Gastrocnemius medialis (tissue), 4 donors: ENCODE measurements at regions not wholly inside any gene's neighbourhood (a gene's known extent, or its start where the extent isn't known, plus 50 kb on each side); places are given as distances from the start of the nearest gene placed in this dataset.

Experiments used
- ATAC-seq, 2 donors: fragments of 150-250 bp; one replicate each; pipeline ENCODE4 v1.9.1; 2016
- DNase-seq, 2 donors: peaks; one replicate each; pipeline ENCODE4 v3.0.0-alpha.2; 2019
- H3K27ac ChIP-seq, 4 donors: fragments of 200-600 bp; sonication (generic); 1 replicate in 1 of 4; 2 replicates in 3 of 4; pipeline ENCODE4 v1.5.1; 2016 to 2018; ENCODE audit warnings: mild to moderate bottlenecking in 2 of 4, moderate library complexity in 1 of 4
- H3K27me3 ChIP-seq, 3 donors: fragments of 200-600 bp; sonication (generic) in 2 of 3; 1 replicate in 1 of 3; 2 replicates in 2 of 3; pipeline versions ENCODE4 v1.5.1 to v1.6.0; 2016 to 2019; ENCODE audit warnings: mild to moderate bottlenecking in 1 of 3, moderate library complexity in 1 of 3
- H3K36me3 ChIP-seq, 2 donors: fragments of 200-600 bp; sonication (generic) in 1 of 2; one replicate each; pipeline ENCODE4 v1.5.1; 2017 to 2018
- H3K4me1 ChIP-seq, 2 donors: fragments of 200-600 bp; sonication (generic) in 1 of 2; one replicate each; pipeline ENCODE4 v1.5.1; 2016 to 2017; ENCODE audit warnings: mild to moderate bottlenecking in 2 of 2
- H3K4me3 ChIP-seq, 4 donors: fragments of 200-600 bp; sonication (generic) in 3 of 4; 1 replicate in 1 of 4; 2 replicates in 3 of 4; pipeline ENCODE4 v1.5.1; 2016 to 2019; ENCODE audit warnings: mild to moderate bottlenecking in 2 of 4
- H3K9me3 ChIP-seq, 3 donors: fragments of 200-600 bp; sonication (generic) in 2 of 3; 1 replicate in 1 of 3; 2 replicates in 2 of 3; pipeline ENCODE4 v1.5.1; 2016 to 2019
- POLR2A ChIP-seq, 2 donors: fragments of 450-650 bp; IDR thresholded peaks; one replicate each; pipeline ENCODE4 v1.6.1; 2017; ENCODE audit warnings: antibody characterized with exemption in 2 of 2, mild to moderate bottlenecking in 2 of 2, moderate library complexity in 2 of 2
- in situ Hi-C, 4 donors: fragments of 200-750 bp; cut with MboI; loops; one replicate each; pipeline versions ENCODE4 v1.15.0 to v1.8.0; 2017; ENCODE audit warnings: low sequenced_read_pairs in 4 of 4
- intact Hi-C: fragments of 100-400 bp; cut with DNase I; formaldehyde crosslinking; loops from one replicate; pipeline ENCODE4 v1.15.1; 2023; ENCODE audit warnings: low total_unique reads
- TF ChIP-seq, protein P1 (sequence below), 5 experiments: fragments of 450-650 bp in 3 of 5; fragments of 200-600 bp in 2 of 5; sonication (generic) in 2 of 5; IDR thresholded peaks in 4 of 5; conservative IDR thresholded peaks in 1 of 5; 1 replicate in 4 of 5; 2 replicates in 1 of 5; pipeline ENCODE4 v1.5.1; 2016 to 2019; ENCODE audit warnings: antibody characterized with exemption in 5 of 5, mild to moderate bottlenecking in 3 of 5, moderate library complexity in 3 of 5

DNA sequence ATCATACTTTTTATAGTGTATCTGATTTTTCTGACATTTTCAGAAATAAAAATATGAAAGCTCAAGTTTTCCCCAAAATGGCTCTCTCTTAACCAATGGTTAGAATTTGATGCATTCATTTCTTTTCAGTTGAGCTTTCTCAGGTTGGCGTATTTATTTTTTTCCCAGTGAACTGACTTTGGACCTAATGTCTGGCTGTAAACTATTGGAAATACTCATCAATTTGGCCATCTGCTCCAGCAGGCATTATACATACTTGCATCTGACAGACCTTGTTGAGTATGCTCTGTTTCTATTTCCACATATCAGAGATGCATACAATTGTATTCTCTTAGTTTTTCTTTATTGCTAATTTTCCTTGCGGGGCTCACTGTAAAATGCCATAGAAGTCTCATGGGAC, 1374.8 kb upstream of the MAP3K7 start:
- H3K27ac ChIP-seq, result no peak overlapping the region
- TF ChIP-seq, protein P1, sequence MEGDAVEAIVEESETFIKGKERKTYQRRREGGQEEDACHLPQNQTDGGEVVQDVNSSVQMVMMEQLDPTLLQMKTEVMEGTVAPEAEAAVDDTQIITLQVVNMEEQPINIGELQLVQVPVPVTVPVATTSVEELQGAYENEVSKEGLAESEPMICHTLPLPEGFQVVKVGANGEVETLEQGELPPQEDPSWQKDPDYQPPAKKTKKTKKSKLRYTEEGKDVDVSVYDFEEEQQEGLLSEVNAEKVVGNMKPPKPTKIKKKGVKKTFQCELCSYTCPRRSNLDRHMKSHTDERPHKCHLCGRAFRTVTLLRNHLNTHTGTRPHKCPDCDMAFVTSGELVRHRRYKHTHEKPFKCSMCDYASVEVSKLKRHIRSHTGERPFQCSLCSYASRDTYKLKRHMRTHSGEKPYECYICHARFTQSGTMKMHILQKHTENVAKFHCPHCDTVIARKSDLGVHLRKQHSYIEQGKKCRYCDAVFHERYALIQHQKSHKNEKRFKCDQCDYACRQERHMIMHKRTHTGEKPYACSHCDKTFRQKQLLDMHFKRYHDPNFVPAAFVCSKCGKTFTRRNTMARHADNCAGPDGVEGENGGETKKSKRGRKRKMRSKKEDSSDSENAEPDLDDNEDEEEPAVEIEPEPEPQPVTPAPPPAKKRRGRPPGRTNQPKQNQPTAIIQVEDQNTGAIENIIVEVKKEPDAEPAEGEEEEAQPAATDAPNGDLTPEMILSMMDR (IDR thresholded peaks at IDR 0.05 in 4 of 5, conservative IDR thresholded peaks at IDR 0.05 in 1 of 5), result no peak
- no peak for TF ChIP-seq POLR2A (IDR thresholded peaks at IDR 0.05)
- no peak overlapping the region for H3K4me3 ChIP-seq
- no peaks in the 10 kb centered on the region for H3K36me3 ChIP-seq
- H3K4me1 ChIP-seq, result no peaks in the 10 kb centered on the region
- intact Hi-C loops (no loop called here), in situ Hi-C loops (no loop called here)
- no peaks in the 10 kb centered on the region for H3K9me3 ChIP-seq
- H3K27me3 ChIP-seq, result no peaks in the 10 kb centered on the region
- ATAC-seq, result no peak
- DNase-seq, result no peak

DNA sequence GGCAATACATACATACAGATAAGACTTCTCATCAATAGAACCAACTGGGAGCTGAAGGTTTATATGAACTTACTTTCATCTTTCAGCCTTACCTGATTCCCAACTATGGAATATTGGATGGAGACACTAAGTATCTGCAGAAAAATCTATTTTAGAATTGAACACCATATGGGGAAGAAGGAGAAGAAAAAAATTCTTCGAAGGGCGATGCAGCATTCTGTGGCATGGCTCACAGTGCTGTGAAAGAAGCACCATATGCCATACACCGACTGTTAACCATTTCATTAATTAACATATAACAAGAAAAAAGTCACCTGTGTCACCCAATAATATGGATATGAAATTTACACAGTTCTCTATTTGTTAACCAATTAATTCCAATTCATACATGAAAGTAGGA, 1374.4 kb upstream of the MAP3K7 start:
- Histone ChIP-seq H3K27me3 (no peaks in the 10 kb centered on the region), H3K36me3 (no peaks in the 10 kb centered on the region), H3K4me3 (no peak overlapping the region), H3K4me1 (no peaks in the 10 kb centered on the region), H3K9me3 (no peaks in the 10 kb centered on the region), H3K27ac (no peak overlapping the region)
- ATAC-seq (no peak), DNase-seq (no peak)
- intact Hi-C loops, result no loop called here
- in situ Hi-C loops, result no loop called here
- no peak for TF ChIP-seq POLR2A (IDR thresholded peaks at IDR 0.05)

DNA sequence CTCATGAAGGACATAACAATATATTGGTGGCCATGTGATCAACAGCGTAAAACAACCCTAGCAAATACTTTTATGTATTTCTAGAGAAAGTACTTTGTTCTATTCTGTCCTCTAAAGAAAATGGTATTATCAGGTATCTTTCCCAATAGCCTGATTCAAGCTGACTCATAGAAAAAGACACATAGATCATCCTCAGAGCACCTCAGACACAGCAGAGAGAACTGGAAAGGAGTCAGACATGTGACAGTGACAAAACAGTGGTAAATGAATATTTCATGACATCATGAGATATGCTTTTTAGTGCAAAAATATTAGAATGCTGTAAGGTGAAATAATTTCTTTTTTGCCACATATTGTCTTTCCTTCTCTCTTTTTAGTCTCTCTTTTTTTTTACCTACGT, 1355.0 kb upstream of the MAP3K7 start:
- DNase-seq (no peak), ATAC-seq (no peak)
- TF ChIP-seq, protein P1 (IDR thresholded peaks at IDR 0.05 in 4 of 5, conservative IDR thresholded peaks at IDR 0.05 in 1 of 5), result no peak
- TF ChIP-seq POLR2A (IDR thresholded peaks at IDR 0.05), result no peak
- intact Hi-C loops, result no loop called here
- H3K36me3 ChIP-seq, result no peaks in the 10 kb centered on the region
- peaks cover 0 to 7% (median 0%) of the 10 kb centered on the region in 3 donors for H3K9me3 ChIP-seq
- H3K4me1 ChIP-seq, result no peaks in the 10 kb centered on the region
- no peaks in the 10 kb centered on the region for H3K27me3 ChIP-seq
- no peak overlapping the region for H3K4me3 ChIP-seq
- in situ Hi-C loops, result no loop called here
- no peak overlapping the region for H3K27ac ChIP-seq

DNA sequence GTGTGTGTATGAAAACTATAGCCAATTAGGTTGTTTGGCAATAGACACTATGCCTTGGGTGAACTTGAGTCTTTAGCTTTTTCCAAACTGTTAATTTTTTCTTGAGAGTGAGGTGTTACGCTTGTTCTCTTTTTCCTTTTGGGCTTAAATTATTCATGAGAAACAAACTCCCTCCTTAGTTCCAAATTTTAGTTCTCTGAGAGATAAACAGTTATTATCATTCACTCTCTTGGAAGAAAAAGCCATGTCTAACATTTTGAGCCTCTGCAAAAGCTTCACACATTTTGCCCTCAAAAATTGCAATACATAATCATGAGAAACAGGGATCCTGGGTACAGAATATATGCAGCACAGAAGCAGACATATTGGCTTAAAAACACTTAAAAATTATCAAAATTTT, 1353.9 kb upstream of the MAP3K7 start:
- no peak overlapping the region for H3K27ac ChIP-seq
- H3K9me3 ChIP-seq, result no peaks in the 10 kb centered on the region
- TF ChIP-seq POLR2A (IDR thresholded peaks at IDR 0.05), result no peak
- TF ChIP-seq, protein P1 (IDR thresholded peaks at IDR 0.05 in 4 of 5, conservative IDR thresholded peaks at IDR 0.05 in 1 of 5), result no peak
- intact Hi-C loops, result no loop called here
- in situ Hi-C loops, result no loop called here
- DNase-seq (no peak), ATAC-seq (no peak)
- H3K36me3 ChIP-seq, result no peaks in the 10 kb centered on the region
- H3K4me3 ChIP-seq, result no peak overlapping the region
- H3K4me1 ChIP-seq, result no peaks in the 10 kb centered on the region
- H3K27me3 ChIP-seq, result no peaks in the 10 kb centered on the region

DNA sequence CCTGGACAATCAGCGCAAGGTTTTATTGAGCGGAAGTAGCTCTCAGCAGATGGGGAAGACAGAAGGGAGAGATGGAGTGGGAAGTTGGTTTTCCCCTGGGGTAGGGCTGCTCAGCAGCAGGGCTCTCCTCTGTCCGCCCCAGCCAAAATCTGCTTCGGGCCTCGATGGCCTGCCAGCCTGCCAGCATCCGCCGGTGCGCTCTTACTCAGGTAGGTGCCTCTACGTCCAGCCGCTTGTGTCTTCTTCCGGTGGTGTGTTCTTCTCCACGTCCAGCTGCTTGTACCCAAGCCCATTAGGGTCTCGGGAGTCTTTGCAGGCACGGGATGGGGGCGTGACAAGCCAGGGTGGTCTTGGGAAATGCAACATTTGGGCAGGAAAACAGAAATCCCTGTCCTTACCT, 1340.0 kb upstream of the MAP3K7 start:
- no peak overlapping the region for H3K4me3 ChIP-seq
- no peak for TF ChIP-seq POLR2A (IDR thresholded peaks at IDR 0.05)
- TF ChIP-seq, protein P1 (IDR thresholded peaks at IDR 0.05 in 4 of 5, conservative IDR thresholded peaks at IDR 0.05 in 1 of 5), result no peak
- H3K27ac ChIP-seq, result no peak overlapping the region
- H3K36me3 ChIP-seq, result no peaks in the 10 kb centered on the region
- no peaks in the 10 kb centered on the region for H3K27me3 ChIP-seq
- ATAC-seq, result no peak
- H3K9me3 ChIP-seq, result no peaks in the 10 kb centered on the region
- DNase-seq, result no peak
- in situ Hi-C loops (no loop called here), intact Hi-C loops (no loop called here)
- H3K4me1 ChIP-seq, result no peaks in the 10 kb centered on the region
